GM19372 (cell line): ENCODE measurements at regions not wholly inside any gene's neighbourhood (a gene's known extent, or its start where the extent isn't known, plus 50 kb on each side); places are given as distances from the start of the nearest gene placed in this dataset.
"Not testable (repeated sequence)": the region's sequence is repeated elsewhere in the genome, so short reads cannot be mapped to it uniquely, and the experiment has no call there.

Experiments
- ATAC-seq: cut with Tn5 transposase; IDR thresholded peaks from one replicate; pipeline ENCODE4 v1.9.1; 2021; ENCODE audit warnings: mild to moderate bottlenecking, low read depth, moderate library complexity; ENCODE audit not compliant: unreplicated experiment

GRCh38 chr13:80866921-80867320, 526.0 kb upstream of the SPRY2 start:
- ATAC-seq: no peak

- no peak for ATAC-seq
Observed at GRCh38 chr13:80865329-80865728, 524.4 kb upstream of the SPRY2 start.

DNA sequence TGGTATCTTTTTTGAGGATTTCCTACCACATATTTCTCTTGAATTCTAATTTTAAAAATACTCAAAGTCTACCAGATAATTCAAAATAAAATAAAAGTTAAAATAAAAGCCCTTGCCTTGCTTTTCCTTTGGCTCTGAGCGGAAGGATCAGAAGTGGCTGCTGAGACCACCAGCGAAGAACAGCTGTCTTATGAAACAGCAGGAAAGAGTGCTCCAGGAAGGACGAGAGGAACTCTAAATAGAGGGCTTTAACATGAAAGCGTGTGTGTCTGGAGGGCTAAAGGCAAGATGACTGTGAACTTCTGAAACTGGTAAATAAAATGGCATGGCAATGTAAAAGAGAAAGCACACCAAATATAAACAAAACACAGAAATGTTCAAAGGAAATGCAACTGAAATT, 521.5 kb upstream of the SPRY2 start:
- no peak for ATAC-seq

DNA sequence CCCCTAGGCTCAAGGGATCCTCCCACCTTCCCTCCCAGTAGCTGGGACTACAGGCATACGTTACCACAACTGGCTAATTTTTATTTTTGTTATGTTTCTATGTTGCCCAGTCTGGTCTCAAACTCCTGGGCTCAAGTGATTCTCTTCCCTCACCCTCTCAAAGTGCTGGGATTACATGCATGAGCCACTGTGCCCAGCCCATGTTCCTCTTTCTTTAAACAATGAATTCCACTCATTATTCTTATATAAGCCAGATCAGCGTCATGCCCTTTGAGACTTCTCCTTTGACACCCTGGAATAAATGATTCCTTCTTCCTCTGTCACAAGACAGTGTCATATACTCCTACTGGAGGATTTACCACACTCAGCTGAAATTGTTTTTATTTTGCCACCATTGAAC, 519.9 kb upstream of the SPRY2 start:
- ATAC-seq: no peak

DNA sequence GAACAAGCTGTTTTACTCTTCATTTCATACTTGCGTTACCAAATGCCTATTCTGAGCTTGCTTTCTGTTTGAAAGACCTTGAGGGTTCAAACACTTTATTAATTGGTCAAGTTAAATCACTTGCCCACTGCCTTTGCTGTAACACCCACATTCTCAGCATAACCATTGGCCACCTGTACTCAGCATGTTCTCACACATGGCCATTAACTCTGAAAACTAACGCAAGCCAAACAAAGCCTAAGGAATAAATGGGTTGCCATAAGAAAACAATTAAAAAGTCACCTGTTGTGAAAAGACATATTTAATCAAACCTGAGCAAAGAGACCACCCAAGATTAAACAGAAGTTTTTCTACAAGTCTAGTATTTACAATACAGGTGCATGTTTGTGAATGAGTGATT, 517.2 kb upstream of the SPRY2 start:
- ATAC-seq: no peak

DNA sequence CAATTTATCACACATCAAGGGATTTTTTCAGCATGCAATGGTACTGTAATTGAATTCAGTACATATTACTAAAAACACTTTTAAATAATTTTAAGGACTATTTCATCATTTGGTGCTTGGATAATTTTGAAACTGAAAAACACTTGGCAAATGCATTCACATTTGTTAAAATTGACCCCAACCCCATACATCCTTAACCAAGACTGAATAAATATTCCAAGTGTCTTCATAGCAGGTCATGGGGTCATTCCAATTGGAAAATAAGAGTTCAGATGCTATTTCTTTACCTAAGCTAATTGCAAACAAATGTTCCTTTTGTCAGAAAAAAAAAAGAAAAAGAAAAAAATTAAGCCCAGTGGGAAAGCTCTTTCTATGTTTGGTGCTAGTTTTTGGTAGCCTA, 516.4 kb upstream of the SPRY2 start:
- no peak for ATAC-seq

GRCh38 chr13:80850771-80851170, 509.8 kb upstream of the SPRY2 start:
- no peak for ATAC-seq

- ATAC-seq: no peak
Observed at GRCh38 chr13:80844164-80844563, 503.2 kb upstream of the SPRY2 start.

DNA sequence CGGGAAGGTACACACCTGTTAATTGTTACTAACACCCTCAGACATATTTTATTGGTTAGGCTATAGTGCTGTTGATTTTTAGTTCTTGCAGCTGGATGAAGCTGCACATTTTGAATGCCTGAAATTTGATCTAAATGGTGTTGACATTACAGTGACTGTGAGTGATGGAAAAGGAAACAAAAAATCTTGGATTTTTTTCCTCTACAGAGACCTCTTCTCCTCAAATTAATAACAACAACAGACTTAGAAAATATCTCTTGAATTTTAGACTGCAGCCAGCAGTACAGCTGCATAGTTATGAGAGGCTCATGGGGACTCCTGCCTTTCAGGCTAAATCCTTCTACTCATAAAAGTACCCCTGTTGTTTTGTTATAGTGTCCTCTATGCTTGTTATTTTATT, 500.5 kb upstream of the SPRY2 start:
- no peak for ATAC-seq

- no peak for ATAC-seq
Observed at GRCh38 chr13:80840316-80840976, 499.5 kb upstream of the SPRY2 start.

DNA sequence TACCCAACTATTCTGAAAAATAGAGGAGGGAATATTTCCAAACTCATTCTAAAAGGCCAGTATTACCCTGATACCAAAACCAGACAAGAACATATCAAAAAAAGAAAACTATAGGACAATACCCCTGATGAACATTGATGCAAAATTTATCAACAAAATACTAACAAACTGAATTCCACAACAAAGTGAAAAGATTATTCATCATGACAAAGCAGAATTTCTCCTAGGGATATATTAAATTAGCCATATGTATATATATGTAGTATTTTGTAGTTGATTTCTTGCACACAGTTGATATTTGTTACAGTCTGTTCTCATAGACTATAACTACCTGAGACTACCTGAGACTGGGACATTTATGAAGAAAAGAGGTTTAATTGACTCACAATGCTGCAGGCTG, 495.0 kb upstream of the SPRY2 start:
- no peak for ATAC-seq

GRCh38 chr13:80830431-80830830, 489.5 kb upstream of the SPRY2 start:
- no peak for ATAC-seq

DNA sequence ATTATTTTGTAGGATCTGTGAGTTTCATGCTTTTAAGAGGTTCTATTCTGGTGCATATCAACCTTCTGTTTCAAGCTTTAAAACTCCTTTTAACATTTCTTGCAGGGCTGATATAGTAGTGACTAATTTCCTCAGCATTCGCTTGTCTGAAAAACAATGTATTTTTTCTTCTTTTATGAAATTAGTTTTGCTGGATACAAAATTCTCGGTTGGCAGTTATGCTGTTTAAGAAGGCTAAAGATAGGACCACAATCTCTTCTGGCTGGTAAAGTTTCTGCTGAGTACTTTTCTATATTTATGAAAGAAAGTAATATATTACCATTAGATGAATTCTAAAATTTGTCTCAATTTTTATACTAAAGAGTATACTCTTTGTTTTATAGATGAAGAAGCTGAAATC, 487.8 kb upstream of the SPRY2 start:
- ATAC-seq: no peak

- no peak for ATAC-seq
Observed at GRCh38 chr13:80825276-80825675, 484.4 kb upstream of the SPRY2 start.

DNA sequence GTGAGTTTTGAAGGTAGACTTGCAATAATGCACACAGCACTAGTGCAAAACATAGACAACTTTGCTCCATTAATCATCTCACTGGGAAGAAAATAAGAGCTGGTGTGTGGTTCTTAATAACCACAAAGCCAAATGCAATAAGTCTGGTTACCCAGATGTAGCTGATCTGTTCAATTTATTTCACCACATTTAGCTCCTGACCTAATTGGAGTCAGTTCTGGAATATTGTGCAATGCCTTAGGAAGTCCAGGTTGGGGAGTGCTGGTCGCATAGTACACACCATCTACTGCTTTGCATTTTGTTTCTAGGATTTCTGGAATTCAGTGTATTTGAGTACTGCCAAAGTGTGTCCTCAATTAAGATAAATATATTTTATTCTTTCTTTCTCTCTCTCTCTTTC, 483.3 kb upstream of the SPRY2 start:
- ATAC-seq: no peak

DNA sequence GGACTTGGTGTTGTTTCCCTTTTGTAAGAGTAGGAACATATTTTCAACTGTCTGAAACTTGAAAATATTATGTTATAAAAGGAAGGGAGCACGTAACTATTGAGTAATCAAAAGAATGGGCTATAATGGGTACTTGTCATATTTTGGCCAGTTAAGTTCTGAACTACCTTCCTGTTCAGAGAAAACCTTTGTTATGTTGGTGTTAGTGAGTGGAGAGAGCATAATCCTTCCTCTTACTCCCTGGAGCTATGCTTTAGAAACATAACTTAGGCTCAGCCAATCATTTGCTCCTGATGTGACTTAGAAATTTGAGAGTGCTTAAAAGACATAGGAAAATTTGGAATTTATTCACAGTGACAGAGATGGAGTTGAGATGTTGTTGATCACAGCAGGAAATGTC, 482.5 kb upstream of the SPRY2 start:
- ATAC-seq: no peak

GRCh38 chr13:80821466-80821865, 480.5 kb upstream of the SPRY2 start:
- no peak for ATAC-seq

GRCh38 chr13:80817979-80818378, 477.1 kb upstream of the SPRY2 start:
- ATAC-seq: no peak

DNA sequence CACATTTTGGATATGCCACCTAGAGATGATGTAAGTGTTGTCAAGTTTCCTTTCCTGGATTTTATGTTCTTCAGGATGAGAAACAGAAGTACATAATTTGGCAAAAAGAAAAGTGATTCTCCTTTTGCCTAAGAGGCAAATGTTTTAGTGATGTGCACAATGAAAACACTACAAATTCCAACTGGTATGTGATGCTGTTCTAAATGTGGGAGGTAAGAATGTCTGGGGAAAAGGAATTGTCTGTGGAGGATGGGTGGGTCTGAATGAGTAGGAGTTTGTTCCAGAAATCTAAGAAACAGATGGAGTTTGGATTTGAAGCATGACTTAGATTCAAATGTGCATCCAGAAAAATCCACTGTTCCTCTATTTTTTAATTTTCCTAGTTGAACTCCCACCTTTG, 473.6 kb upstream of the SPRY2 start:
- ATAC-seq: no peak

- not testable (repeated sequence) for ATAC-seq
Observed at GRCh38 chr13:80810294-80810693, 469.4 kb upstream of the SPRY2 start.

GRCh38 chr13:80802946-80803345, 462.0 kb upstream of the SPRY2 start:
- no peak for ATAC-seq

DNA sequence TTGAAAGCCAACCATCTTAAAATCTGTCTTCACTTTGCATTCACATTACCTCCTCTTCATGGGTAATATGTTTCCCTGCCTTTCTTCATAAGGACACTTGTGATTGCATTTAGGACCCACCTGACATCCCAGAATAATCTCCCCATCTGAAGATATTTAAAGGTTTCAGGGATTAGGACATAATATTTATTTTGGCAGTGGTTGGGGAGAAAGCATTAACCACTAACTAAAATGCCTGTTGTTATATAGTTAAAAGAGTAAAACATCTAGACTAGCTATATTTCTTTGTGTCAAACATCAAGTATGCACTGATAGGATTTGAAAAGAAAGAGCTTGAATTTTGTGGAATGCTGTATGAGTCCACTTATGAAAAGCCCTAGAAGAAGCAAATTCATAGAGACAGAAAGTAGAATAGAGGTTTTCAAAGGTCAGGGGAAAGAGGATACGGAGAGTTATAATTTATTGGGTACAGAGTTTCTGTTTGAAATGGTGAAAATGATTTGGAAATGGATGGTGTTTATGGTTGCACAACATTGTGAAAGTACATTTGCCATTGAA, 457.7 kb upstream of the SPRY2 start:
- ATAC-seq: no peak

DNA sequence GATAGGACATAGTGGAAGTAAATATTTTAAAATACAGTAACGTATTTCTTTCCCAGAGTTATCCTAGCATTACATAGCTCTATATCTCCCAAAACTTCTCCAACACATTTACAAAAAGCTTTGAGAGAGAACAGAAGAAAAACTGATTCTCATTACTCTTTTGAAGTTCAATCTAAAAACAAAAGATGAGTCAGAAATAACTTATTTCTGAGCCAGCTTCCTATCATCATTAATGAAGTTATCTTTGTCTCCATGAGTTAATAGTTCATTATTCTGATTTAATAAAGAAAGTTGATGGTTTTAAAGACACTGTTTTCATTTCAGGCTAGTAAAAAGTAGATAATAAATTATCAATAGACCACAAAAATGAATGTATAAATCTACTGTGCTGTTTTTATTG, 446.7 kb upstream of the SPRY2 start:
- no peak for ATAC-seq
